ENCODE measurements at regions not wholly inside any gene's neighbourhood (a gene's known extent, or its start where the extent isn't known, plus 50 kb on each side); places are given as distances from the start of the nearest gene placed in this dataset.

DNA sequence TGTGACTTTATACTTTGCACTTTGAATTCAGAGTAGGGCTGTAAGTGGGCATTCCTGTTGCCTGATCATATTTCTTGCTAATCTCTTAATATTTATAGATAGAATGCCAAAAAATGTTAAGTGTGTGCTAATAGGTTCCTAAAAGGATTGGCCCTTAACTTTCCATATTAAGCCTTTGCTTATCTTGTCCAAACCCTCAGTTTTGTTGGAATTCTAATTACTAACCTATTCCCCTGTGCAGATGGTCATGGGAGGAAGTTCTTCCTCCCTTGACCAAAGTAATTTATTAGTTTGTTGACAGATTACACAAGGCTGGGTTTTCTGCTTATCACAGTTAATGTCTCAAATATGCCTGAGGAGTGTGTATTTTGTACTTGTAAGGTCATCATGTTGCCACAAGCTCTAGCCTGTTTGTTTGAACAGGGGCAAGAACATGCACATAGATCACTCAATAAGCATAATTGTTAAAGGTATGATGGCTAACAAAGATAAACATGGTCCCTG lies 541.1 kb upstream of the SPRY2 start:
- no peaks in the 10 kb centered on the region for H3K4me1 ChIP-seq (ENCODE audit: control insufficient read depth in 2 of 3, insufficient read depth in 2 of 3, low read depth in 1 of 3, low read length in 3 of 3)
- H3K4me3 ChIP-seq (ENCODE audit: low read length in 3 of 3): no peak overlapping the region
- TF ChIP-seq, protein P1, sequence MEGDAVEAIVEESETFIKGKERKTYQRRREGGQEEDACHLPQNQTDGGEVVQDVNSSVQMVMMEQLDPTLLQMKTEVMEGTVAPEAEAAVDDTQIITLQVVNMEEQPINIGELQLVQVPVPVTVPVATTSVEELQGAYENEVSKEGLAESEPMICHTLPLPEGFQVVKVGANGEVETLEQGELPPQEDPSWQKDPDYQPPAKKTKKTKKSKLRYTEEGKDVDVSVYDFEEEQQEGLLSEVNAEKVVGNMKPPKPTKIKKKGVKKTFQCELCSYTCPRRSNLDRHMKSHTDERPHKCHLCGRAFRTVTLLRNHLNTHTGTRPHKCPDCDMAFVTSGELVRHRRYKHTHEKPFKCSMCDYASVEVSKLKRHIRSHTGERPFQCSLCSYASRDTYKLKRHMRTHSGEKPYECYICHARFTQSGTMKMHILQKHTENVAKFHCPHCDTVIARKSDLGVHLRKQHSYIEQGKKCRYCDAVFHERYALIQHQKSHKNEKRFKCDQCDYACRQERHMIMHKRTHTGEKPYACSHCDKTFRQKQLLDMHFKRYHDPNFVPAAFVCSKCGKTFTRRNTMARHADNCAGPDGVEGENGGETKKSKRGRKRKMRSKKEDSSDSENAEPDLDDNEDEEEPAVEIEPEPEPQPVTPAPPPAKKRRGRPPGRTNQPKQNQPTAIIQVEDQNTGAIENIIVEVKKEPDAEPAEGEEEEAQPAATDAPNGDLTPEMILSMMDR (IDR thresholded peaks at IDR 0.05; ENCODE audit: borderline replicate concordance, extremely low read depth, insufficient read depth): no peak
- H3K27ac ChIP-seq (ENCODE audit: low read depth in 2 of 2, low read length in 2 of 2): no peak overlapping the region
- peak in 2 of 5 donors; percentile 37 to 54 for DNase-seq
- no peaks in the 10 kb centered on the region for H3K27me3 ChIP-seq (ENCODE audit: control insufficient read depth, insufficient read depth, low read length)
- FAIRE-seq: no peak
- intact Hi-C loops (cut with DNase I): no loop called here
- no peaks in the 10 kb centered on the region for H3K36me3 ChIP-seq (ENCODE audit: control insufficient read depth in 2 of 3, insufficient read depth in 3 of 3, low read length in 3 of 3)
- no peaks in the 10 kb centered on the region for H3K9me3 ChIP-seq (ENCODE audit: control insufficient read depth in 2 of 3, insufficient read depth in 1 of 3, low read length in 3 of 3)
- no peak overlapping the region for H3K9ac ChIP-seq (ENCODE audit: low read length in 3 of 3)

DNA sequence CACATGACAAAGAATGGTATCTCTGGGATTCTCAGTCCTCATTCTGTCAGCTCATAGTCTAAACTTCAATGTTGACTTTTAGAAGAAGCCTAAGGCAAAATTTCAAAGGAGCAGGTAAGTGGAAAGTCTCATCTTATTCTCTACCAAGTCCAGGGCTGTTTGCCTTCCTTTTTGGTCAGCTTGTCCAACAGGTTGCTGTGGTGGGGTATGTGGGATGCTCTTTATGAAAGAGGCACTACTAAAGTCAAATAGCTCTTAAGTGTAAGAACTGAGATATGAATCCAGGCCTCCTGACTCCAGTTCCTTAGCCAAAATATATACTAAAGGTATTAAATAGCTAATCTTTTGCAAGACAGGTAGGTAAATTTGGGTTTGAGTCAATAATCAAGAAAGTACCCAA lies 540.6 kb upstream of the SPRY2 start:
- Histone ChIP-seq H3K9me3 (ENCODE audit: control insufficient read depth in 2 of 3, insufficient read depth in 1 of 3, low read length in 3 of 3) (no peaks in the 10 kb centered on the region), H3K27me3 (ENCODE audit: control insufficient read depth, insufficient read depth, low read length) (no peaks in the 10 kb centered on the region), H3K9ac (ENCODE audit: low read length in 3 of 3) (no peak overlapping the region), H3K27ac (ENCODE audit: low read depth in 2 of 2, low read length in 2 of 2) (no peak overlapping the region), H3K36me3 (ENCODE audit: control insufficient read depth in 2 of 3, insufficient read depth in 3 of 3, low read length in 3 of 3) (no peaks in the 10 kb centered on the region), H3K4me1 (ENCODE audit: control insufficient read depth in 2 of 3, insufficient read depth in 2 of 3, low read depth in 1 of 3, low read length in 3 of 3) (no peaks in the 10 kb centered on the region), H3K4me3 (ENCODE audit: low read length in 3 of 3) (no peak overlapping the region)
- DNase-seq (no peak), FAIRE-seq (no peak)
- TF ChIP-seq, protein P1 (IDR thresholded peaks at IDR 0.05; ENCODE audit: borderline replicate concordance, extremely low read depth, insufficient read depth): no peak
- intact Hi-C loops (cut with DNase I): no loop called here

DNA sequence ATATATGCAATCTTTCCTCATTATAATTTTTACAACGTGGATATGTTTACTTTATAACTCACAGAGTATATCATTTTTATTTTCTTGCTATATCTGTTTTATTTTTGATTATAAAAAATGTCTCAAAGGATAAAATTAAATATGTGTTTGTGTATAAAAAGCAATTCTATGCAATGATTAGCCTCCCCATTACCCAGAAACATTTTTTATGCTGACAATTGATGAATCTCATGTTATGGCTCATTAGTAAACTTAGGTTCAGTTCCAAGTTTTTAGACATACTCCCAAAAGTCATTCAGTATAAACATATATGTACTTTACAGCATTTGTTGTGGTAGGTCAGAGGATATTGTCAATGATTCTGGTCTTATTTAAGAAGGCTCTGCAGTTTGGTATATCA lies 540.1 kb upstream of the SPRY2 start:
- Histone ChIP-seq H3K4me1 (ENCODE audit: control insufficient read depth in 2 of 3, insufficient read depth in 2 of 3, low read depth in 1 of 3, low read length in 3 of 3) (no peaks in the 10 kb centered on the region), H3K4me3 (ENCODE audit: low read length in 3 of 3) (no peak overlapping the region), H3K27me3 (ENCODE audit: control insufficient read depth, insufficient read depth, low read length) (no peaks in the 10 kb centered on the region), H3K9ac (ENCODE audit: low read length in 3 of 3) (no peak overlapping the region), H3K36me3 (ENCODE audit: control insufficient read depth in 2 of 3, insufficient read depth in 3 of 3, low read length in 3 of 3) (no peaks in the 10 kb centered on the region), H3K9me3 (ENCODE audit: control insufficient read depth in 2 of 3, insufficient read depth in 1 of 3, low read length in 3 of 3) (no peaks in the 10 kb centered on the region), H3K27ac (ENCODE audit: low read depth in 2 of 2, low read length in 2 of 2) (no peak overlapping the region)
- FAIRE-seq: no peak
- TF ChIP-seq, protein P1 (IDR thresholded peaks at IDR 0.05; ENCODE audit: borderline replicate concordance, extremely low read depth, insufficient read depth): no peak
- intact Hi-C loops (cut with DNase I): no loop called here
- DNase-seq: peak in 1 of 5 donors; percentile 71

DNA sequence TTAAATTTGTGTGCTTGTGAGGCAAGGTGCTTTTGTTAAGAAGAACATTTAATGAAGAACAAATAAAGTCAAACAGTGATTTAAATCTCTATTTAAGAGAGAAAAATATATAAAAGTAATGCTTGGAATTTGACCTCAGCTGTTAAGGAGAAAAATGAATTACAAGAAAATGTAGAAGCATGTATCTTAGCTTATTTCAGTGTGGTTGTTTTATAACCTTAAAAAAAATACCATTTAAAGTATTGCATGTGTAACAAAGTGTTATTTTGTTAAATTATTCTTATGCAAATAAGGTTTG lies 537.0 kb upstream of the SPRY2 start:
- no peaks in the 10 kb centered on the region for H3K27me3 ChIP-seq (ENCODE audit: control insufficient read depth, insufficient read depth, low read length)
- TF ChIP-seq, protein P1 (IDR thresholded peaks at IDR 0.05; ENCODE audit: borderline replicate concordance, extremely low read depth, insufficient read depth): no peak
- DNase-seq (no peak), FAIRE-seq (no peak)
- H3K27ac ChIP-seq (ENCODE audit: low read depth in 2 of 2, low read length in 2 of 2): no peak overlapping the region
- intact Hi-C loops (cut with DNase I): no loop called here
- H3K9me3 ChIP-seq (ENCODE audit: control insufficient read depth in 2 of 3, insufficient read depth in 1 of 3, low read length in 3 of 3): no peaks in the 10 kb centered on the region
- no peaks in the 10 kb centered on the region for H3K4me1 ChIP-seq (ENCODE audit: control insufficient read depth in 2 of 3, insufficient read depth in 2 of 3, low read depth in 1 of 3, low read length in 3 of 3)
- no peaks in the 10 kb centered on the region for H3K36me3 ChIP-seq (ENCODE audit: control insufficient read depth in 2 of 3, insufficient read depth in 3 of 3, low read length in 3 of 3)
- no peak overlapping the region for H3K9ac ChIP-seq (ENCODE audit: low read length in 3 of 3)
- no peak overlapping the region for H3K4me3 ChIP-seq (ENCODE audit: low read length in 3 of 3)
